ENCODE measurements at regions not wholly inside any gene's neighbourhood (a gene's known extent, or its start where the extent isn't known, plus 50 kb on each side); places are given as distances from the start of the nearest gene placed in this dataset.

DNA sequence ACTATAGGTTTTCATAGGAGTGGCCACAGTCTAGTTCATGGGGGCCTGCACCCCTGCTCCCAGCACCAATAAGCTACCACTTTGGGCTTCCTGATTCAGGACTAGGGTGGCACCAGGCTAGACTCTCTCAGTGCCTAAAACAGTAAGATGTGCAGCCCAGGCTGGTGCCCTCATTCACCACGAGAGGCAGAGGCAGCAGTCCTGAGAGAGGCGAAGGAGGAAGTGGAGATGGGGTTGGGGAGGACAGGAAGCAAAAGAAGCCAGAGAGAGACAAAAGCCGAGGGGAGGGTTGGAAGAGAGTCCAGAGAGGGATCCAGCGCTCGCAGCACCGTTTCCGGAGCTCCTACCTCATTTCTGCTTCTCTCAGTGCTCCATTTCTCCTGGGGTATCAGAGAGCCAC, 180.9 kb downstream of the MED10 start:
- no peaks in the 10 kb centered on the region for H3K9me2 ChIP-seq (ENCODE audit: insufficient read depth, low read length)
- H2AFZ ChIP-seq (ENCODE audit: low read depth, low read length) = no peak overlapping the region
- H4K20me1 ChIP-seq (ENCODE audit: insufficient read depth) = no peaks in the 10 kb centered on the region
- H3K4me2 ChIP-seq (ENCODE audit: low read length) = no peak overlapping the region
- no peaks in the 10 kb centered on the region for H3K79me2 ChIP-seq (replicated peaks; ENCODE audit: insufficient read depth, low read length)
- H3K36me3 ChIP-seq (ENCODE audit: insufficient read depth, low read length) = no peaks in the 10 kb centered on the region
- peaks cover 4% of the 10 kb centered on the region for H3K9me3 ChIP-seq (ENCODE audit: low read length)
- H3F3A ChIP-seq (ENCODE audit: insufficient read depth, low read length, poor library complexity, severe bottlenecking) = no peaks in the 10 kb centered on the region
- no peak for TF ChIP-seq SMC3 (conservative IDR thresholded peaks at IDR 0.05; ENCODE audit: poor library complexity)
- TF ChIP-seq, protein P1, sequence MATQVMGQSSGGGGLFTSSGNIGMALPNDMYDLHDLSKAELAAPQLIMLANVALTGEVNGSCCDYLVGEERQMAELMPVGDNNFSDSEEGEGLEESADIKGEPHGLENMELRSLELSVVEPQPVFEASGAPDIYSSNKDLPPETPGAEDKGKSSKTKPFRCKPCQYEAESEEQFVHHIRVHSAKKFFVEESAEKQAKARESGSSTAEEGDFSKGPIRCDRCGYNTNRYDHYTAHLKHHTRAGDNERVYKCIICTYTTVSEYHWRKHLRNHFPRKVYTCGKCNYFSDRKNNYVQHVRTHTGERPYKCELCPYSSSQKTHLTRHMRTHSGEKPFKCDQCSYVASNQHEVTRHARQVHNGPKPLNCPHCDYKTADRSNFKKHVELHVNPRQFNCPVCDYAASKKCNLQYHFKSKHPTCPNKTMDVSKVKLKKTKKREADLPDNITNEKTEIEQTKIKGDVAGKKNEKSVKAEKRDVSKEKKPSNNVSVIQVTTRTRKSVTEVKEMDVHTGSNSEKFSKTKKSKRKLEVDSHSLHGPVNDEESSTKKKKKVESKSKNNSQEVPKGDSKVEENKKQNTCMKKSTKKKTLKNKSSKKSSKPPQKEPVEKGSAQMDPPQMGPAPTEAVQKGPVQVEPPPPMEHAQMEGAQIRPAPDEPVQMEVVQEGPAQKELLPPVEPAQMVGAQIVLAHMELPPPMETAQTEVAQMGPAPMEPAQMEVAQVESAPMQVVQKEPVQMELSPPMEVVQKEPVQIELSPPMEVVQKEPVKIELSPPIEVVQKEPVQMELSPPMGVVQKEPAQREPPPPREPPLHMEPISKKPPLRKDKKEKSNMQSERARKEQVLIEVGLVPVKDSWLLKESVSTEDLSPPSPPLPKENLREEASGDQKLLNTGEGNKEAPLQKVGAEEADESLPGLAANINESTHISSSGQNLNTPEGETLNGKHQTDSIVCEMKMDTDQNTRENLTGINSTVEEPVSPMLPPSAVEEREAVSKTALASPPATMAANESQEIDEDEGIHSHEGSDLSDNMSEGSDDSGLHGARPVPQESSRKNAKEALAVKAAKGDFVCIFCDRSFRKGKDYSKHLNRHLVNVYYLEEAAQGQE (IDR thresholded peaks at IDR 0.05; ENCODE audit: borderline replicate concordance) = no peak
- no peak for TF ChIP-seq EP300 (conservative IDR thresholded peaks at IDR 0.05; ENCODE audit: poor library complexity, severe bottlenecking)
- no peak for TF ChIP-seq RAD21 (conservative IDR thresholded peaks at IDR 0.05)
- TF ChIP-seq EZH2 (IDR thresholded peaks at IDR 0.05; ENCODE audit: borderline replicate concordance, insufficient read depth, low read length, poor library complexity, severe bottlenecking) = no peak
- TF ChIP-seq POLR2AphosphoS5 (IDR thresholded peaks at IDR 0.05) = no peak
- TF ChIP-seq, protein P2, sequence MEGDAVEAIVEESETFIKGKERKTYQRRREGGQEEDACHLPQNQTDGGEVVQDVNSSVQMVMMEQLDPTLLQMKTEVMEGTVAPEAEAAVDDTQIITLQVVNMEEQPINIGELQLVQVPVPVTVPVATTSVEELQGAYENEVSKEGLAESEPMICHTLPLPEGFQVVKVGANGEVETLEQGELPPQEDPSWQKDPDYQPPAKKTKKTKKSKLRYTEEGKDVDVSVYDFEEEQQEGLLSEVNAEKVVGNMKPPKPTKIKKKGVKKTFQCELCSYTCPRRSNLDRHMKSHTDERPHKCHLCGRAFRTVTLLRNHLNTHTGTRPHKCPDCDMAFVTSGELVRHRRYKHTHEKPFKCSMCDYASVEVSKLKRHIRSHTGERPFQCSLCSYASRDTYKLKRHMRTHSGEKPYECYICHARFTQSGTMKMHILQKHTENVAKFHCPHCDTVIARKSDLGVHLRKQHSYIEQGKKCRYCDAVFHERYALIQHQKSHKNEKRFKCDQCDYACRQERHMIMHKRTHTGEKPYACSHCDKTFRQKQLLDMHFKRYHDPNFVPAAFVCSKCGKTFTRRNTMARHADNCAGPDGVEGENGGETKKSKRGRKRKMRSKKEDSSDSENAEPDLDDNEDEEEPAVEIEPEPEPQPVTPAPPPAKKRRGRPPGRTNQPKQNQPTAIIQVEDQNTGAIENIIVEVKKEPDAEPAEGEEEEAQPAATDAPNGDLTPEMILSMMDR (IDR thresholded peaks at IDR 0.05; ENCODE audit: poor library complexity, severe bottlenecking) = no peak
- TF ChIP-seq TAF1 (IDR thresholded peaks at IDR 0.05; ENCODE audit: low read depth) = no peak
- TF ChIP-seq MXI1 (conservative IDR thresholded peaks at IDR 0.05; ENCODE audit: poor library complexity, severe bottlenecking) = no peak
- H3K27ac ChIP-seq (ENCODE audit: low read length) = no peak overlapping the region
- no peak overlapping the region for H3K4me3 ChIP-seq (ENCODE audit: low read length)
- H3K27me3 ChIP-seq (ENCODE audit: insufficient read depth, low read depth, low read length) = no peaks in the 10 kb centered on the region
- H3K9ac ChIP-seq (ENCODE audit: low read length) = no peak overlapping the region

DNA sequence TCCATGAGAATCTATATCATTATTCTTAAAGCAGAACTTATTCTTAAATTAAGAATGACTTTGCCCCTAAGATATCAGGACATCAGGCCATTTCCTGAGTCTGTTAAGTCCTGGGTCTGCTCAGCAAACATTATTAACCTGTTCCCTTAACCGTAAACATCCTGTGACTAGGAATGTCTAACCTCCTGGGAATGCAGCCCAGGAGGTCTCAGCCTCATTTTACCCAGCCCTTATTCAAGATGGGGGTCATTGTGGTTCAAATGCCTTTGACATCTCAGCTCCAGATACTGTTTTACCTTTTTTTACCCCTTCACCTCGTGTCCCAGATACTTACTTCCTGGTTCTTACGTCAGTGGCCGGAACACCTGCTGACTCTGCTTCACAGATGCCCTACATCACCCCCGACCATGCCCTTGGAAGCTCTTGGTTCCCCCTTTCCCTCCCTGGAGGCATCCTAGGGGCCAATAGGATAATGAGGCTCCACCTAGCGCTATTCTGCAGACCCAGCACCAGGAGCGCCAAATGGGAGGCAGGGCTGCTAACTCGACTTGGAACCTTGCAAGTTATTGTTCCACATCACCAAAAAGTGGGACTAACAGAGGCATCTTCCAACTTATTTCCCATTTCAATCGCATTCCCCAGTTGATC, 182.5 kb downstream of the MED10 start:
- Histone ChIP-seq H3K4me2 (ENCODE audit: low read length) (no peak overlapping the region), H3F3A (ENCODE audit: insufficient read depth, low read length, poor library complexity, severe bottlenecking) (no peaks in the 10 kb centered on the region), H3K4me3 (ENCODE audit: low read length) (no peak overlapping the region), H3K36me3 (ENCODE audit: insufficient read depth, low read length) (no peaks in the 10 kb centered on the region), H3K27me3 (ENCODE audit: insufficient read depth, low read depth, low read length) (no peaks in the 10 kb centered on the region), H3K9ac (ENCODE audit: low read length) (no peak overlapping the region), H3K9me3 (ENCODE audit: low read length) (peaks cover 4% of the 10 kb centered on the region), H3K79me2 (replicated peaks; ENCODE audit: insufficient read depth, low read length) (no peaks in the 10 kb centered on the region), H4K20me1 (ENCODE audit: insufficient read depth) (no peaks in the 10 kb centered on the region), H3K9me2 (ENCODE audit: insufficient read depth, low read length) (no peaks in the 10 kb centered on the region), H2AFZ (ENCODE audit: low read depth, low read length) (no peak overlapping the region), H3K27ac (ENCODE audit: low read length) (no peak overlapping the region)
- TF ChIP-seq EP300 (conservative IDR thresholded peaks at IDR 0.05; ENCODE audit: poor library complexity, severe bottlenecking) (no peak), MXI1 (conservative IDR thresholded peaks at IDR 0.05; ENCODE audit: poor library complexity, severe bottlenecking) (no peak)
- TF ChIP-seq, protein P2 (IDR thresholded peaks at IDR 0.05; ENCODE audit: poor library complexity, severe bottlenecking) = no peak

Measured in neural cell (in vitro differentiated cells).